Keratinocyte (primary cell): ENCODE measurements at regions not wholly inside any gene's neighbourhood (a gene's known extent, or its start where the extent isn't known, plus 50 kb on each side); places are given as distances from the start of the nearest gene placed in this dataset.

Experiments used
- DNase-seq: peaks from one replicate; pipeline ENCODE4 v3.0.0-alpha.2; 2011; ENCODE audit warnings: low read depth, missing footprints, low spot score
- FAIRE-seq: peaks from 2 replicates; lab custom pipeline; 2011; peaks lifted over from hg19 to GRCh38; lab: Jason Lieb, UNC
- H2AFZ ChIP-seq: 2 replicates; pipeline ENCODE4 v1.6.0; 2012; ENCODE audit warnings: low read length, control low read depth, inconsistent platforms; ENCODE audit not compliant: control insufficient read depth
- H3K27ac ChIP-seq: 2 replicates; pipeline ENCODE4 v1.5.1; 2011; ENCODE audit warnings: low read length; ENCODE audit not compliant: control insufficient read depth, insufficient read depth
- H3K27me3 ChIP-seq: 3 replicates; pipeline ENCODE4 v1.6.0; 2011; ENCODE audit warnings: low read length; ENCODE audit not compliant: control insufficient read depth, insufficient read depth; ENCODE audit errors: extremely low read depth
- H3K36me3 ChIP-seq, 2 experiments: 2 replicates in 1 of 2; 3 replicates in 1 of 2; pipeline ENCODE4 v1.5.1; 2011; ENCODE audit warnings: low read length in 2 of 2, mild to moderate bottlenecking in 1 of 2; ENCODE audit not compliant: control insufficient read depth in 2 of 2, insufficient read depth in 2 of 2; ENCODE audit errors: extremely low read depth in 1 of 2
- H3K4me1 ChIP-seq: 3 replicates; pipeline ENCODE4 v1.5.1; 2011; ENCODE audit warnings: low read length; ENCODE audit not compliant: control insufficient read depth, insufficient read depth; ENCODE audit errors: extremely low read depth
- H3K4me2 ChIP-seq: 3 replicates; pipeline ENCODE4 v1.6.0; 2011; ENCODE audit warnings: low read depth, low read length; ENCODE audit not compliant: control insufficient read depth, insufficient read depth; ENCODE audit errors: extremely low read depth
- H3K4me3 ChIP-seq, 3 experiments: fragments of 200-600 bp in 1 of 3; sonication (generic) in 1 of 3; 2 replicates in 2 of 3; 3 replicates in 1 of 3; pipeline ENCODE4 v1.5.1; 2011 to 2016; ENCODE audit warnings: low read length in 3 of 3, mild to moderate bottlenecking in 3 of 3, control low read depth in 2 of 3, inconsistent platforms in 1 of 3, low read depth in 1 of 3, mixed read lengths in 1 of 3, mixed run types in 1 of 3, moderate library complexity in 1 of 3; ENCODE audit not compliant: control insufficient read depth in 2 of 3, insufficient read depth in 2 of 3; ENCODE audit errors: extremely low read depth in 1 of 3
- H3K79me2 ChIP-seq: 2 replicates; pipeline ENCODE4 v1.6.0; 2012; ENCODE audit warnings: low read length; ENCODE audit not compliant: control insufficient read depth, insufficient read depth
- H3K9ac ChIP-seq: 3 replicates; pipeline ENCODE4 v1.6.0; 2011; ENCODE audit warnings: low read length; ENCODE audit not compliant: control insufficient read depth, insufficient read depth; ENCODE audit errors: extremely low read depth
- H3K9me1 ChIP-seq: 3 replicates; pipeline ENCODE4 v1.6.0; 2011; ENCODE audit warnings: low read length; ENCODE audit not compliant: control insufficient read depth, insufficient read depth; ENCODE audit errors: extremely low read depth
- H3K9me3 ChIP-seq: 2 replicates; pipeline ENCODE4 v1.5.1; 2012; ENCODE audit warnings: low read depth, low read length; ENCODE audit not compliant: control insufficient read depth
- H4K20me1 ChIP-seq: 3 replicates; pipeline ENCODE4 v1.6.0; 2011; ENCODE audit warnings: low read length; ENCODE audit not compliant: control insufficient read depth, insufficient read depth; ENCODE audit errors: extremely low read depth
- EZH2 ChIP-seq: IDR thresholded peaks from one replicate; pipeline ENCODE4 v1.6.1; 2012; ENCODE audit warnings: inconsistent platforms, mild to moderate bottlenecking, low read length, moderate library complexity
- dilution Hi-C: fragments of 300-500 bp; cut with MboI; formaldehyde crosslinking; loops from one replicate; pipeline ENCODE4 v1.7.0; 2020; ENCODE audit warnings: low sequenced_read_pairs; ENCODE audit not compliant: extremely low pct_ligation_motif_present
- TF ChIP-seq, protein P1 (sequence below), 3 experiments: IDR thresholded peaks in 1 of 3; conservative IDR thresholded peaks in 1 of 3; optimal IDR thresholded peaks in 1 of 3; 2 replicates in 2 of 3; 3 replicates in 1 of 3; pipeline versions ENCODE3 to v1.5.1; 2011; ENCODE audit warnings: low read length in 3 of 3, mild to moderate bottlenecking in 3 of 3, moderate library complexity in 2 of 3, control low read depth in 1 of 3, inconsistent platforms in 1 of 3; ENCODE audit not compliant: insufficient read depth in 2 of 3; ENCODE audit errors: extremely low read depth in 1 of 3

DNA sequence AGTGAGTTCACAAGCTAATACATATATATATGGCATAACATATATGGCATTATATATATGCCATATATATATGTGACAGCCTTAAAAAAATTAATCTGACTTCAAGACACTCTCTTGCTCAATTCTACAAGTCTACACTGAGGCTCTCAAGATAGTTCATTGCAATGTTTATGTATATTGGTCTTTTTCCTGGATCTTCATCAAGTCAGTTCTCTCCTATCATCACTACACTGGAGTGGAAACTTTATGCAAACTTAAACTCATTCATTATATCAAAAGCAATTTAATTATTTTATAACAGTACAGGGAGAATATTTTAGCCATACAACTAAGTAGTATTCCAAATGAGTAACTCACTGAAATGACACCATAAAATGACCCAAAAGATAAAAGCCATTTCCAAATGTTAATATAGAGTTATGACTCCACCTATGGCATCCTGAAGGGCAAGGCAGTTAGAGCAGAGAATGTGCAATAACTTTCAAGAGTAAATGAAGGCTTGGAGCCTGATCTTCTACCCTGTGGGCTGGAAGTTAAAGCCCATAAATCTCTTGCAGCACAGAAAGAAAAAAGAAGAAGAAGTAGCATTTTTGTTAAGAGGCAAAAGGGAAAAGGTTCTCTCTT, 176.3 kb upstream of the SLIT2 start:
- Histone ChIP-seq H3K36me3 (no peaks in the 10 kb centered on the region), H3K79me2 (no peaks in the 10 kb centered on the region), H3K4me3 (no peak overlapping the region), H3K4me2 (no peak overlapping the region), H3K27ac (no peak overlapping the region), H3K9ac (no peak overlapping the region), H3K4me1 (no peaks in the 10 kb centered on the region), H4K20me1 (no peaks in the 10 kb centered on the region), H2AFZ (no peak overlapping the region), H3K27me3 (no peaks in the 10 kb centered on the region), H3K9me1 (no peaks in the 10 kb centered on the region), H3K9me3 (no peaks in the 10 kb centered on the region)
- TF ChIP-seq, protein P1, sequence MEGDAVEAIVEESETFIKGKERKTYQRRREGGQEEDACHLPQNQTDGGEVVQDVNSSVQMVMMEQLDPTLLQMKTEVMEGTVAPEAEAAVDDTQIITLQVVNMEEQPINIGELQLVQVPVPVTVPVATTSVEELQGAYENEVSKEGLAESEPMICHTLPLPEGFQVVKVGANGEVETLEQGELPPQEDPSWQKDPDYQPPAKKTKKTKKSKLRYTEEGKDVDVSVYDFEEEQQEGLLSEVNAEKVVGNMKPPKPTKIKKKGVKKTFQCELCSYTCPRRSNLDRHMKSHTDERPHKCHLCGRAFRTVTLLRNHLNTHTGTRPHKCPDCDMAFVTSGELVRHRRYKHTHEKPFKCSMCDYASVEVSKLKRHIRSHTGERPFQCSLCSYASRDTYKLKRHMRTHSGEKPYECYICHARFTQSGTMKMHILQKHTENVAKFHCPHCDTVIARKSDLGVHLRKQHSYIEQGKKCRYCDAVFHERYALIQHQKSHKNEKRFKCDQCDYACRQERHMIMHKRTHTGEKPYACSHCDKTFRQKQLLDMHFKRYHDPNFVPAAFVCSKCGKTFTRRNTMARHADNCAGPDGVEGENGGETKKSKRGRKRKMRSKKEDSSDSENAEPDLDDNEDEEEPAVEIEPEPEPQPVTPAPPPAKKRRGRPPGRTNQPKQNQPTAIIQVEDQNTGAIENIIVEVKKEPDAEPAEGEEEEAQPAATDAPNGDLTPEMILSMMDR (optimal IDR thresholded peaks at IDR 0.05 in 1 of 3, IDR thresholded peaks at IDR 0.05 in 1 of 3, conservative IDR thresholded peaks at IDR 0.05 in 1 of 3; ENCODE audit: extremely low read depth in 1 of 3, insufficient read depth in 2 of 3, low read length in 3 of 3): no peak
- no peak for TF ChIP-seq EZH2
- dilution Hi-C loops: no loop called here
- no peak for FAIRE-seq
- no peak for DNase-seq

DNA sequence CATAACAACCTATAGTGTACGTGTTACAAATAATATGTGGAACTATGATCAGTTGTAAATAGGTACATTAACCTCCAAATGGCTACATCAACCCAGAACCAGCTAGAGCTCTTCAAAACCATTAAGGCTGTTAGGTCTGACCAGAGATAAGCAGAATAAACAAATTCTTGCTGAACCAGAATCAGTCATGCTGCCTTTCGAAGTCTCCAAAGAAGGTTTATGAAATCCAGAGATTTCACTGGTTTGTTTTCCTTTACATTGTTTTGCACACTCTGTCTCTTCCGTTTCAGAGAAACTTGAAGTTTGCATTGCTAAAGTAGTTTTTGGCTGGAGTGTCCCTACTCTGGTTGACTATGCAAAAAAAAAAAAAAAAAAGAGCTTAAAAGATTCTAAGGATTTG, 177.3 kb upstream of the SLIT2 start:
- TF ChIP-seq, protein P1 (optimal IDR thresholded peaks at IDR 0.05 in 1 of 3, IDR thresholded peaks at IDR 0.05 in 1 of 3, conservative IDR thresholded peaks at IDR 0.05 in 1 of 3; ENCODE audit: extremely low read depth in 1 of 3, insufficient read depth in 2 of 3, low read length in 3 of 3): no peak
- no peak for TF ChIP-seq EZH2
- H4K20me1 ChIP-seq: no peaks in the 10 kb centered on the region
- no peaks in the 10 kb centered on the region for H3K9me3 ChIP-seq
- no peaks in the 10 kb centered on the region for H3K27me3 ChIP-seq
- no peak overlapping the region for H3K9ac ChIP-seq
- H3K27ac ChIP-seq: no peak overlapping the region
- FAIRE-seq: no peak
- H3K79me2 ChIP-seq: no peaks in the 10 kb centered on the region
- no peaks in the 10 kb centered on the region for H3K4me1 ChIP-seq
- H3K4me3 ChIP-seq: no peak overlapping the region
- DNase-seq: no peak
- dilution Hi-C loops: no loop called here
- no peak overlapping the region for H2AFZ ChIP-seq
- no peaks in the 10 kb centered on the region for H3K36me3 ChIP-seq
- no peaks in the 10 kb centered on the region for H3K9me1 ChIP-seq
- no peak overlapping the region for H3K4me2 ChIP-seq
